ENCODE measurements at regions not wholly inside any gene's neighbourhood (a gene's known extent, or its start where the extent isn't known, plus 50 kb on each side); places are given as distances from the start of the nearest gene placed in this dataset.

- TF ChIP-seq L3MBTL2 (conservative IDR thresholded peaks at IDR 0.05) (no peak), HDGF (IDR thresholded peaks at IDR 0.05; ENCODE audit: borderline replicate concordance) (no peak), SUZ12 (IDR thresholded peaks at IDR 0.05) (no peak), ELF4 (IDR thresholded peaks at IDR 0.05) (no peak), SP1 (IDR thresholded peaks at IDR 0.05) (no peak), NFRKB (IDR thresholded peaks at IDR 0.05) (no peak), CTBP1 (IDR thresholded peaks at IDR 0.05; ENCODE audit: borderline replicate concordance) (no peak), ARNT (IDR thresholded peaks at IDR 0.05) (no peak), PKNOX1 (IDR thresholded peaks at IDR 0.05) (no peak), TARDBP (IDR thresholded peaks at IDR 0.05) (no peak), FOXM1 (IDR thresholded peaks at IDR 0.05; ENCODE audit: borderline replicate concordance) (no peak)
Measured at GRCh38 chr4:108292229-108292628, 123.5 kb upstream of the LEF1 start.
